ENCODE measurements at regions not wholly inside any gene's neighbourhood (a gene's known extent, or its start where the extent isn't known, plus 50 kb on each side); places are given as distances from the start of the nearest gene placed in this dataset.
"Not testable (repeated sequence)": the region's sequence is repeated elsewhere in the genome, so short reads cannot be mapped to it uniquely, and the experiment has no call there.

DNA sequence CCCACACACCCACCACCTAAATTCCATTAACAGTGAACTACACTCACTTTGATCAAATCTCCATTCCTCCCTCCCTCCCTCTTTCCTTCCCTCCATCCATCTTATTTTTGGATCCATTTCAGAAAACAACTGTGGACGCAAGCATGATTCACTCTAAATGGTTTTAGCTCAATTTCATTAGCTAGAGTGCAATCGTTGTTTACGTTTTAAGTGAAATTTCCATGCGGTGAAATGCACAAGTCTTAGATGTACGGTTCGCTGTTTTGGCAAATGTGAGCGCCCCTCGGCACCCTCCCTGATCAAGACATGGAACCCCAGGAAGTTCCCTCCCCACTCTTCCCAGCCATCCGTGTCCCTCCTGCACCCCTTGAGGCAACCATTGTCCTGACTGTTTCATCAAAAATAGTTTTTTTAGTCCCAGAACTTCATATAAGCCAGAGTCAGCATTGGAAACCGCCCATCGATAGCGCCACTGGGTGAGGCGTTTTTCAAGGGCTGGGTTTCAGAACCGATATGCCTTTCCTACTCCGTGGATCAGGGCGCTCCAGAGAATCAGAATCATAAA is 215.1 kb downstream of the BANP start:
- intact Hi-C loops (cut with micrococcal nuclease); H3K4me1 Mint-ChIP-seq (ENCODE audit: insufficient read depth, unreplicated experiment); BruUV-seq (replicated peaks); H3K36me3 Mint-ChIP-seq (ENCODE audit: insufficient read depth, unreplicated experiment); H3K27ac Mint-ChIP-seq (ENCODE audit: low read depth, unreplicated experiment); DNase-seq (ENCODE audit: unreplicated experiment); H3K4me3 Mint-ChIP-seq (ENCODE audit: unreplicated experiment): not testable (repeated sequence)
- ChIA-PET POLR2A (interaction anchor here (0.6 kb wide), 1 partner anchor 859 kb away, joined by 3 read pairs; no protein-coding TSS in a partner anchor), CTCF (interaction anchor here (0.7 kb wide), 1 partner anchor 9 kb away, joined by 4 read pairs; no protein-coding TSS in a partner anchor)
- Mint-ChIP-seq H3K9me3 (ENCODE audit: unreplicated experiment) (peaks cover 17% of the 10 kb centered on the region), H3K27me3 (ENCODE audit: insufficient read depth, unreplicated experiment) (peaks cover 59% of the 10 kb centered on the region)

DNA sequence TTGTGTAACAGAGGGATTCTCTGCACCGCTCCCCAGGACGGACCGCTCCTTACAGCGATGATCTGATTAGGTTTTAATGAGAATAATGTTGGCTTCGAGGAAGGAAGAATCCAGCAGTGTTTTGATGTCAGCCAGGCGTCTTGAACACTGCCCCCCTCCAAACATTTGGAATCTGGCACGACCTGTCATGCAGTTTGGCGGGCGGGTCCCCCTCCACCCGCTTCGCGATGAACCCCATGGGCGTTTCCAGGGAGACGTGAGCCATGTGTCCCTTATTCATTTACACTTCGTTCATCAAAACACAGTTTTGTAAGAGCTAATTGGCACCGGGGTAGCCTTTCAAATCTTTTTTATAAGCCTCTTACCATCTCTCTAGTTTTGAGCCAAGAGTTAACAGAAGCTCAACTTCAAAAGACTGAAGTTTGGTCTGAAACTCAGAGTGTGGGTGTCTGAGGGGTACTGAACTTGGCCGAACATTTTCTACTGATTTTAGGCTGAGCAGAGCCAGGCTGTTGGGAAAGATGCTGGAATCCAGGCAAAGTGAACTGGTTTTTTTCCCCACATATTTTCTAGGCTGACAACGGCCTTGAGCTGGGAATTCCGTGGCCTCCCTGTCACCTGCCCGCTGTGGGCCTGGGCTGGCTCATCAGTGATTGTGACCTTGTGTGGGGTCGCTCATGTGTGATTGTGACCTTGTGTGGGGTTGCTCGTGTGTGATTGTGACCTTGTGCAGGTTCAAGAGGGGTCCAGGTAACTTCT is 214.8 kb upstream of the ZNF469 start:
- H3K4me1 Mint-ChIP-seq (ENCODE audit: insufficient read depth, unreplicated experiment); H3K4me3 Mint-ChIP-seq (ENCODE audit: unreplicated experiment); intact Hi-C loops (cut with micrococcal nuclease); BruUV-seq (replicated peaks); H3K36me3 Mint-ChIP-seq (ENCODE audit: insufficient read depth, unreplicated experiment); H3K27ac Mint-ChIP-seq (ENCODE audit: low read depth, unreplicated experiment); DNase-seq (ENCODE audit: unreplicated experiment); CTCF ChIA-PET; POLR2A ChIA-PET: not testable (repeated sequence)
- peaks cover 31% of the 10 kb centered on the region for H3K9me3 Mint-ChIP-seq (ENCODE audit: unreplicated experiment)
- peaks cover 63% of the 10 kb centered on the region for H3K27me3 Mint-ChIP-seq (ENCODE audit: insufficient read depth, unreplicated experiment)

DNA sequence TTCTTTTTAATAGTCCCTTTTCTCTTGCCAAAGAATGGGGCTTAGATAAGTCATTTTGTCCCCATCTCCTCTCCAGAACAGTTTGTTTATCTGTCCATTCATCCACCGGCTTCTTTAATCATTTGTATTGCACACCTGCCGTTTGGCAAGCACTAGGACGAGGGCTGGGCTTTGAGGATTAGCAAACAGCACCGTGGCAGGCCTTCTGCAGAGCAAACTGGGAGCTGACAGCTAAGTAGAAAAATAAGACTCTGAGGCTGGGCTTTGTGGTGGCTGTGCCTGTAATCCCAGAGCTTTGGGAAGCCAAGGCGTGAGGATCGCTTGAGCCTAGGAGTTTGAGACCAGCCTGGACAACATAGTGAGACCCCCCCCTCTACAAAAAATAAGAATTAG is 214.2 kb upstream of the ZNF469 start:
- H3K4me1 Mint-ChIP-seq (ENCODE audit: insufficient read depth, unreplicated experiment); DNase-seq (ENCODE audit: unreplicated experiment); H3K27ac Mint-ChIP-seq (ENCODE audit: low read depth, unreplicated experiment); POLR2A ChIA-PET; BruUV-seq (replicated peaks); H3K4me3 Mint-ChIP-seq (ENCODE audit: unreplicated experiment); CTCF ChIA-PET; H3K36me3 Mint-ChIP-seq (ENCODE audit: insufficient read depth, unreplicated experiment); intact Hi-C loops (cut with micrococcal nuclease): not testable (repeated sequence)
- Mint-ChIP-seq H3K27me3 (ENCODE audit: insufficient read depth, unreplicated experiment) (peaks cover 63% of the 10 kb centered on the region), H3K9me3 (ENCODE audit: unreplicated experiment) (peaks cover 31% of the 10 kb centered on the region)

DNA sequence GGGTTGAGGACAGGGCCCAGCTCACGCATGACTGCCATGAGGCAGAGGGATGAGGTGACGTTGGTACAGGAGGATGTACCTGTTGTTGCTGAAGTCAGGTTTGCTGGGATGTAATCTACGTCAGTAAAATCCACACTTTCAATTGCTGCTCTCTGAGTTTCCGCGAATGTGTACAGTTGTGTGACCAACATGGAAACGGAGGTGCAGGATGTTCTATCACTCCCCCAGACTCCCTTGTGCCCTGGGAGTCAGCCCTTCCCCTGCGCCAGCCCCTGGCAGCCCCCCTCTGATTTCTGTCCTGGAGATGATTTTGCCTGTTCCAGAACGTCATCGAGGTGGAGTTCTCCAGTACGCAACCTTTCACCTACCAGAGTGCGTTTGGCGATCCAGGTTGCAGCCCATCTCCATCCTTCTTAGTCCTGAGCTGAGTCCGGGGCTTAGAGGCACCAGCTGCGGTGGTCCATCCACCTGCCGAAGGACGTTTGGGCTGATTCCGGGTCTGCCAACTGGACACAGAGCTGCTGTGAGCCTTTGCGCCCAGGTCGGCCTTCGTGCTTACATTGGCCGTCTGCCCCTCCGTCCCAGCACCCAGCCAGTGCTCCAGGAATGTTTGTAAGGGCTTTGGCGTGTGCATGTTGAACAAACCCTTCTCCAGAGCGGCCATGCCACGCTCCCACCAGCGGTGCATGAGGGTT is 213.5 kb upstream of the ZNF469 start:
- BruUV-seq (replicated peaks); H3K4me3 Mint-ChIP-seq (ENCODE audit: unreplicated experiment); H3K36me3 Mint-ChIP-seq (ENCODE audit: insufficient read depth, unreplicated experiment); DNase-seq (ENCODE audit: unreplicated experiment); intact Hi-C loops (cut with micrococcal nuclease); H3K27ac Mint-ChIP-seq (ENCODE audit: low read depth, unreplicated experiment); CTCF ChIA-PET; POLR2A ChIA-PET; H3K4me1 Mint-ChIP-seq (ENCODE audit: insufficient read depth, unreplicated experiment): not testable (repeated sequence)
- Mint-ChIP-seq H3K27me3 (ENCODE audit: insufficient read depth, unreplicated experiment) (peaks cover 63% of the 10 kb centered on the region), H3K9me3 (ENCODE audit: unreplicated experiment) (peaks cover 26% of the 10 kb centered on the region)

DNA sequence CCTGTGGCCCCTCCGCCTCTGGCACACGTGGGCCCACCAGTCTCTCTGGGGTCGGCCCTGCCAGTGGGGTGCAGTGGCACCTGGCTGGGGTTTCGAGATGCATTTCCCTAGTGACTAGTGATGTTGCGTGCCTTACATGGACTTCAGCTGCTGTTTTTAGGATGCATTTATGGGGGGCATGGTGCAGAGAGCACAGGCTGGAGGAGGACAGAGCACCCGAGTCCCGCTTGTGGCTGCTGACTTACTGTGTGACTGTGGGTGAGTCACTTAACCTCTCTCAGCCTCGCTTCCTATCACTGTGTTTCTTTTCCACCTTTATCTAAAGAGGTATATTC is 213.0 kb upstream of the ZNF469 start:
- H3K36me3 Mint-ChIP-seq (ENCODE audit: insufficient read depth, unreplicated experiment); DNase-seq (ENCODE audit: unreplicated experiment); H3K27ac Mint-ChIP-seq (ENCODE audit: low read depth, unreplicated experiment); CTCF ChIA-PET; BruUV-seq (replicated peaks); intact Hi-C loops (cut with micrococcal nuclease); H3K4me3 Mint-ChIP-seq (ENCODE audit: unreplicated experiment); POLR2A ChIA-PET; H3K4me1 Mint-ChIP-seq (ENCODE audit: insufficient read depth, unreplicated experiment): not testable (repeated sequence)
- peaks cover 23% of the 10 kb centered on the region for H3K9me3 Mint-ChIP-seq (ENCODE audit: unreplicated experiment)
- H3K27me3 Mint-ChIP-seq (ENCODE audit: insufficient read depth, unreplicated experiment): peaks cover 58% of the 10 kb centered on the region

DNA sequence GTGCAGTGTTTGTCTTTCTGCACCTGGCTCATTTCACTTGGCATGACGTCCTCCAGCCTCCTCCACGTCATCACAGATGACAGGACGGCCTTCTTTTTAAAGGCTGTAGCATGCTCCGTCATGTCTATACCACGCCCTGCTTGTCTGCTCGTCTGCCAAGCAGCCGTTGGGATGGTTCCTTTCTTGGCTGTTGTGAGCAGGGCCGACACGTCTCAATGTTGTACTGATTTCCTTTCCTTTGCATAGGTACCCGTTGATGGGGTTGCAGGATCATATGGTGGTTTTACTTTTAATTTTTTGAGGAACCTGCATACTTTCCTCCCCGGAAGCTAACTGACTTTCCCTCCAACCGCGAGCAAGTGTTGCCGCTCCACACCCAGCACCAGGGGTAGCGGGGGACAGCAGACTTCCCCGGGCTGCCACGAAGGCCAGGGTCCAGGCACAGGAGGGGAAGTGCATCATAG is 212.2 kb upstream of the ZNF469 start:
- no peak overlapping the region for H3K4me3 Mint-ChIP-seq (ENCODE audit: unreplicated experiment)
- no peak for DNase-seq (ENCODE audit: unreplicated experiment)
- H3K27ac Mint-ChIP-seq (ENCODE audit: low read depth, unreplicated experiment): no peak overlapping the region
- ChIA-PET CTCF (no interaction called here), POLR2A (no interaction called here)
- H3K36me3 Mint-ChIP-seq (ENCODE audit: insufficient read depth, unreplicated experiment): no peaks in the 10 kb centered on the region
- no TSS peak for BruUV-seq (replicated peaks)
- peaks cover 50% of the 10 kb centered on the region for H3K27me3 Mint-ChIP-seq (ENCODE audit: insufficient read depth, unreplicated experiment)
- H3K4me1 Mint-ChIP-seq (ENCODE audit: insufficient read depth, unreplicated experiment): no peaks in the 10 kb centered on the region
- TF ChIP-seq, protein P1, sequence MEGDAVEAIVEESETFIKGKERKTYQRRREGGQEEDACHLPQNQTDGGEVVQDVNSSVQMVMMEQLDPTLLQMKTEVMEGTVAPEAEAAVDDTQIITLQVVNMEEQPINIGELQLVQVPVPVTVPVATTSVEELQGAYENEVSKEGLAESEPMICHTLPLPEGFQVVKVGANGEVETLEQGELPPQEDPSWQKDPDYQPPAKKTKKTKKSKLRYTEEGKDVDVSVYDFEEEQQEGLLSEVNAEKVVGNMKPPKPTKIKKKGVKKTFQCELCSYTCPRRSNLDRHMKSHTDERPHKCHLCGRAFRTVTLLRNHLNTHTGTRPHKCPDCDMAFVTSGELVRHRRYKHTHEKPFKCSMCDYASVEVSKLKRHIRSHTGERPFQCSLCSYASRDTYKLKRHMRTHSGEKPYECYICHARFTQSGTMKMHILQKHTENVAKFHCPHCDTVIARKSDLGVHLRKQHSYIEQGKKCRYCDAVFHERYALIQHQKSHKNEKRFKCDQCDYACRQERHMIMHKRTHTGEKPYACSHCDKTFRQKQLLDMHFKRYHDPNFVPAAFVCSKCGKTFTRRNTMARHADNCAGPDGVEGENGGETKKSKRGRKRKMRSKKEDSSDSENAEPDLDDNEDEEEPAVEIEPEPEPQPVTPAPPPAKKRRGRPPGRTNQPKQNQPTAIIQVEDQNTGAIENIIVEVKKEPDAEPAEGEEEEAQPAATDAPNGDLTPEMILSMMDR (IDR thresholded peaks at IDR 0.05; ENCODE audit: unreplicated experiment): no peak
- intact Hi-C loops (cut with micrococcal nuclease): no loop called here
- peaks cover 23% of the 10 kb centered on the region for H3K9me3 Mint-ChIP-seq (ENCODE audit: unreplicated experiment)

DNA sequence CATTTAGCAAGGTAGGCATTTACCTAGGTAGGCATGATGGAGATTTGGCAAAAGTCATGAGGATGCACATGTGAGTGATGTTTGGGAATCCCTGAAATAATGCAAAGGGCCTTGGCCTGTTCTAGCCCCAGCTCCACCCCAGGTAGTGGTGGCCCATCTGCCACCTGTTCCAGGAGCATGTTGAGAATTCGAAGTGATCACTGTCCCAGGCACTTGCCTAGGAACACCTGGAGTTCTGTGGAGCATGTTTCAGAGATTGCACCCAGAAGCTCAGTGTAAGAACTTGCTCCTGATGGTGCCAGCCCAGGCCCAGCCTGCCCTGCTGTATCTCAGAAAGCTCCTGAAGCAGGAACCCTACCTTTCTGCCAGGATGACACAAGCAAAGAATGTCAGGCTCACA is 211.6 kb upstream of the ZNF469 start:
- DNase-seq (ENCODE audit: unreplicated experiment); H3K27ac Mint-ChIP-seq (ENCODE audit: low read depth, unreplicated experiment); BruUV-seq (replicated peaks); POLR2A ChIA-PET; H3K36me3 Mint-ChIP-seq (ENCODE audit: insufficient read depth, unreplicated experiment); H3K4me3 Mint-ChIP-seq (ENCODE audit: unreplicated experiment); H3K4me1 Mint-ChIP-seq (ENCODE audit: insufficient read depth, unreplicated experiment); intact Hi-C loops (cut with micrococcal nuclease): not testable (repeated sequence)
- Mint-ChIP-seq H3K9me3 (ENCODE audit: unreplicated experiment) (peaks cover 23% of the 10 kb centered on the region), H3K27me3 (ENCODE audit: insufficient read depth, unreplicated experiment) (peaks cover 45% of the 10 kb centered on the region)
- CTCF ChIA-PET: interaction anchor here (0.6 kb wide), 1 partner anchor 76 kb away, joined by 3 read pairs; no protein-coding TSS in a partner anchor

DNA sequence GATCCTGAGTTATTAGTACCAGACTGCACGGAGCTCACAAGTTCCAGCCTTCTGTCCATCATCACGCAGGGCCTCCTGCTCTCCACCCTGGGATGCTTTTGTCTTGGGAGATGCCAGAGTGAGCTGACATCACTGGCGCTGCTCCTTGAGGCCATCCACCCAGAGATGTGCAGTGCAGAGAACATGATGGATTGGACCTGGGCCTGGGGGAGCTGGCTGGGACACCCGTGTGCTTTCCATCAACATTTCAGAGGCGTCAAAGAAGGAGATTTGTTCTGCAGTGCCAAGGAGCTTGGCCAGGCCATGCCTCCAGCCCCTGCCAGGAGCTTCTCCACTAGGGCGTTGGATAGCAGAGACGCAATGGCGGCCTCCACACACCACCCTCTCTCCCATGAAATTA is 206.6 kb upstream of the ZNF469 start:
- Mint-ChIP-seq H3K27me3 (ENCODE audit: insufficient read depth, unreplicated experiment) (peaks cover 30% of the 10 kb centered on the region), H3K9me3 (ENCODE audit: unreplicated experiment) (peaks cover 23% of the 10 kb centered on the region)
- DNase-seq (ENCODE audit: unreplicated experiment); H3K27ac Mint-ChIP-seq (ENCODE audit: low read depth, unreplicated experiment); CTCF ChIA-PET; H3K4me3 Mint-ChIP-seq (ENCODE audit: unreplicated experiment); H3K36me3 Mint-ChIP-seq (ENCODE audit: insufficient read depth, unreplicated experiment); H3K4me1 Mint-ChIP-seq (ENCODE audit: insufficient read depth, unreplicated experiment); POLR2A ChIA-PET; intact Hi-C loops (cut with micrococcal nuclease); BruUV-seq (replicated peaks): not testable (repeated sequence)

Data from MCF 10A (cell line).